Astrocyte (in vitro differentiated cells and primary cell): ENCODE measurements at regions not wholly inside any gene's neighbourhood (a gene's known extent, or its start where the extent isn't known, plus 50 kb on each side); places are given as distances from the start of the nearest gene placed in this dataset.

Source experiments
- DNase-seq: peaks from one replicate; pipeline ENCODE4 v3.0.0-alpha.2; 2010; ENCODE audit warnings: low read depth
- FAIRE-seq: peaks from 2 replicates; lab custom pipeline; 2011; peaks lifted over from hg19 to GRCh38; lab: Jason Lieb, UNC
- H2AFZ ChIP-seq: 2 replicates; pipeline ENCODE4 v1.6.0; 2012; ENCODE audit warnings: low read depth, low read length, inconsistent platforms
- H3K27ac ChIP-seq: 2 replicates; pipeline ENCODE4 v1.5.1; 2011; ENCODE audit warnings: low read depth, low read length, inconsistent platforms
- H3K27me3 ChIP-seq: 2 replicates; pipeline ENCODE4 v1.6.0; 2011; ENCODE audit warnings: low read length, inconsistent platforms; ENCODE audit not compliant: insufficient read depth
- H3K36me3 ChIP-seq: 2 replicates; pipeline ENCODE4 v1.5.1; 2011; ENCODE audit warnings: low read length, inconsistent platforms; ENCODE audit not compliant: insufficient read depth
- H3K4me1 ChIP-seq: 2 replicates; pipeline ENCODE4 v1.5.1; 2011; ENCODE audit warnings: low read length, inconsistent platforms; ENCODE audit not compliant: insufficient read depth
- H3K4me2 ChIP-seq: 2 replicates; pipeline ENCODE4 v1.6.0; 2012; ENCODE audit warnings: low read length, inconsistent platforms
- H3K4me3 ChIP-seq: 2 replicates; pipeline ENCODE4 v1.5.1; 2011; ENCODE audit warnings: low read depth, mild to moderate bottlenecking, low read length, inconsistent platforms; ENCODE audit not compliant: insufficient read depth
- H3K79me2 ChIP-seq: 2 replicates; pipeline ENCODE4 v1.6.0; 2012; ENCODE audit warnings: mild to moderate bottlenecking, low read length, inconsistent platforms; ENCODE audit not compliant: insufficient read depth
- H3K9ac ChIP-seq: 2 replicates; pipeline ENCODE4 v1.6.0; 2012; ENCODE audit warnings: mild to moderate bottlenecking, low read length, inconsistent platforms
- H3K9me3 ChIP-seq: 2 replicates; pipeline ENCODE4 v1.5.1; 2012; ENCODE audit warnings: low read depth, mild to moderate bottlenecking, low read length, inconsistent platforms; ENCODE audit not compliant: insufficient read depth
- H4K20me1 ChIP-seq: 2 replicates; pipeline ENCODE4 v1.6.0; 2012; ENCODE audit warnings: low read length, inconsistent platforms; ENCODE audit not compliant: insufficient read depth
- H3K27ac Mint-ChIP-seq: one replicate; pipeline ENCODE4 v1.8.0; 2021; ENCODE audit warnings: mild to moderate bottlenecking, mixed read lengths; ENCODE audit not compliant: unreplicated experiment
- H3K27me3 Mint-ChIP-seq: one replicate; pipeline ENCODE4 v1.8.0; 2021; ENCODE audit warnings: low read depth, mixed read lengths; ENCODE audit not compliant: unreplicated experiment
- H3K36me3 Mint-ChIP-seq: one replicate; pipeline ENCODE4 v1.8.0; 2021; ENCODE audit warnings: low read depth, mixed read lengths; ENCODE audit not compliant: unreplicated experiment
- H3K4me1 Mint-ChIP-seq: one replicate; pipeline ENCODE4 v1.8.0; 2021; ENCODE audit warnings: low read depth, mixed read lengths; ENCODE audit not compliant: unreplicated experiment
- H3K4me3 Mint-ChIP-seq: one replicate; pipeline ENCODE4 v1.8.0; 2021; ENCODE audit warnings: mild to moderate bottlenecking, moderate library complexity, mixed read lengths; ENCODE audit not compliant: unreplicated experiment
- H3K9me3 Mint-ChIP-seq: one replicate; pipeline ENCODE4 v1.8.0; 2021; ENCODE audit warnings: mild to moderate bottlenecking, mixed read lengths; ENCODE audit not compliant: unreplicated experiment
- EZH2 ChIP-seq: IDR thresholded peaks from 2 replicates; pipeline ENCODE4 v1.6.1; 2012; ENCODE audit warnings: mild to moderate bottlenecking, low read length, inconsistent platforms; ENCODE audit not compliant: insufficient read depth
- TF ChIP-seq, protein P1 (sequence below): IDR thresholded peaks from 2 replicates; pipeline ENCODE4 v1.5.1; 2011; ENCODE audit warnings: low read depth, mild to moderate bottlenecking, inconsistent platforms, low read length, moderate library complexity; ENCODE audit not compliant: insufficient read depth

GRCh38 chr6:92181347-92181746 lies 1238.0 kb downstream of the EPHA7 start:
- H3K79me2 ChIP-seq, result no peaks in the 10 kb centered on the region
- no peaks in the 10 kb centered on the region for H3K27me3 ChIP-seq
- H4K20me1 ChIP-seq, result no peaks in the 10 kb centered on the region
- Mint-ChIP-seq H3K4me1 (no peaks in the 10 kb centered on the region), H3K27ac (no peak overlapping the region), H3K9me3 (no peaks in the 10 kb centered on the region), H3K36me3 (no peaks in the 10 kb centered on the region), H3K27me3 (no peaks in the 10 kb centered on the region), H3K4me3 (no peak overlapping the region)
- no peak for DNase-seq
- H3K4me3 ChIP-seq, result no peak overlapping the region
- H3K4me1 ChIP-seq, result no peaks in the 10 kb centered on the region
- no peak for TF ChIP-seq EZH2
- TF ChIP-seq, protein P1, sequence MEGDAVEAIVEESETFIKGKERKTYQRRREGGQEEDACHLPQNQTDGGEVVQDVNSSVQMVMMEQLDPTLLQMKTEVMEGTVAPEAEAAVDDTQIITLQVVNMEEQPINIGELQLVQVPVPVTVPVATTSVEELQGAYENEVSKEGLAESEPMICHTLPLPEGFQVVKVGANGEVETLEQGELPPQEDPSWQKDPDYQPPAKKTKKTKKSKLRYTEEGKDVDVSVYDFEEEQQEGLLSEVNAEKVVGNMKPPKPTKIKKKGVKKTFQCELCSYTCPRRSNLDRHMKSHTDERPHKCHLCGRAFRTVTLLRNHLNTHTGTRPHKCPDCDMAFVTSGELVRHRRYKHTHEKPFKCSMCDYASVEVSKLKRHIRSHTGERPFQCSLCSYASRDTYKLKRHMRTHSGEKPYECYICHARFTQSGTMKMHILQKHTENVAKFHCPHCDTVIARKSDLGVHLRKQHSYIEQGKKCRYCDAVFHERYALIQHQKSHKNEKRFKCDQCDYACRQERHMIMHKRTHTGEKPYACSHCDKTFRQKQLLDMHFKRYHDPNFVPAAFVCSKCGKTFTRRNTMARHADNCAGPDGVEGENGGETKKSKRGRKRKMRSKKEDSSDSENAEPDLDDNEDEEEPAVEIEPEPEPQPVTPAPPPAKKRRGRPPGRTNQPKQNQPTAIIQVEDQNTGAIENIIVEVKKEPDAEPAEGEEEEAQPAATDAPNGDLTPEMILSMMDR, result no peak
- no peak overlapping the region for H3K27ac ChIP-seq
- no peak overlapping the region for H3K4me2 ChIP-seq
- H2AFZ ChIP-seq, result no peak overlapping the region
- no peaks in the 10 kb centered on the region for H3K36me3 ChIP-seq
- H3K9me3 ChIP-seq, result no peaks in the 10 kb centered on the region
- H3K9ac ChIP-seq, result no peak overlapping the region
- FAIRE-seq, result no peak

- H3K4me1 Mint-ChIP-seq, result no peaks in the 10 kb centered on the region
- H3K79me2 ChIP-seq, result no peaks in the 10 kb centered on the region
- no peak overlapping the region for H3K4me2 ChIP-seq
- no peaks in the 10 kb centered on the region for H3K27me3 Mint-ChIP-seq
- H3K36me3 ChIP-seq, result no peaks in the 10 kb centered on the region
- no peak overlapping the region for H3K4me3 ChIP-seq
- H3K4me3 Mint-ChIP-seq, result no peak overlapping the region
- H3K4me1 ChIP-seq, result no peaks in the 10 kb centered on the region
- FAIRE-seq (no peak), DNase-seq (peak; percentile 1)
- H3K36me3 Mint-ChIP-seq, result no peaks in the 10 kb centered on the region
- TF ChIP-seq, protein P1, result no peak
- TF ChIP-seq EZH2, result no peak
- no peak overlapping the region for H3K27ac ChIP-seq
- H3K9ac ChIP-seq, result no peak overlapping the region
- no peaks in the 10 kb centered on the region for H3K9me3 ChIP-seq
- no peaks in the 10 kb centered on the region for H3K9me3 Mint-ChIP-seq
- H4K20me1 ChIP-seq, result no peaks in the 10 kb centered on the region
- no peak overlapping the region for H3K27ac Mint-ChIP-seq
- no peaks in the 10 kb centered on the region for H3K27me3 ChIP-seq
- H2AFZ ChIP-seq, result no peak overlapping the region
Measured at GRCh38 chr6:92180090-92180489, 1239.3 kb downstream of the EPHA7 start.

GRCh38 chr6:92176666-92177065 lies 1242.7 kb downstream of the EPHA7 start:
- Mint-ChIP-seq H3K36me3 (no peaks in the 10 kb centered on the region), H3K4me1 (peaks cover 8% of the 10 kb centered on the region), H3K4me3 (no peak overlapping the region), H3K27ac (no peak overlapping the region), H3K27me3 (no peaks in the 10 kb centered on the region), H3K9me3 (no peaks in the 10 kb centered on the region)
- Histone ChIP-seq H2AFZ (no peak overlapping the region), H3K9me3 (no peaks in the 10 kb centered on the region), H4K20me1 (no peaks in the 10 kb centered on the region), H3K4me1 (no peaks in the 10 kb centered on the region), H3K36me3 (no peaks in the 10 kb centered on the region), H3K27me3 (no peaks in the 10 kb centered on the region), H3K27ac (no peak overlapping the region), H3K4me3 (no peak overlapping the region), H3K9ac (no peak overlapping the region), H3K79me2 (no peaks in the 10 kb centered on the region), H3K4me2 (no peak overlapping the region)
- FAIRE-seq, result no peak
- DNase-seq, result no peak
- TF ChIP-seq, protein P1, result no peak
- no peak for TF ChIP-seq EZH2
